ENCODE measurements at regions not wholly inside any gene's neighbourhood (a gene's known extent, or its start where the extent isn't known, plus 50 kb on each side); places are given as distances from the start of the nearest gene placed in this dataset.
"Not testable (repeated sequence)": the region's sequence is repeated elsewhere in the genome, so short reads cannot be mapped to it uniquely, and the experiment has no call there.

DNA sequence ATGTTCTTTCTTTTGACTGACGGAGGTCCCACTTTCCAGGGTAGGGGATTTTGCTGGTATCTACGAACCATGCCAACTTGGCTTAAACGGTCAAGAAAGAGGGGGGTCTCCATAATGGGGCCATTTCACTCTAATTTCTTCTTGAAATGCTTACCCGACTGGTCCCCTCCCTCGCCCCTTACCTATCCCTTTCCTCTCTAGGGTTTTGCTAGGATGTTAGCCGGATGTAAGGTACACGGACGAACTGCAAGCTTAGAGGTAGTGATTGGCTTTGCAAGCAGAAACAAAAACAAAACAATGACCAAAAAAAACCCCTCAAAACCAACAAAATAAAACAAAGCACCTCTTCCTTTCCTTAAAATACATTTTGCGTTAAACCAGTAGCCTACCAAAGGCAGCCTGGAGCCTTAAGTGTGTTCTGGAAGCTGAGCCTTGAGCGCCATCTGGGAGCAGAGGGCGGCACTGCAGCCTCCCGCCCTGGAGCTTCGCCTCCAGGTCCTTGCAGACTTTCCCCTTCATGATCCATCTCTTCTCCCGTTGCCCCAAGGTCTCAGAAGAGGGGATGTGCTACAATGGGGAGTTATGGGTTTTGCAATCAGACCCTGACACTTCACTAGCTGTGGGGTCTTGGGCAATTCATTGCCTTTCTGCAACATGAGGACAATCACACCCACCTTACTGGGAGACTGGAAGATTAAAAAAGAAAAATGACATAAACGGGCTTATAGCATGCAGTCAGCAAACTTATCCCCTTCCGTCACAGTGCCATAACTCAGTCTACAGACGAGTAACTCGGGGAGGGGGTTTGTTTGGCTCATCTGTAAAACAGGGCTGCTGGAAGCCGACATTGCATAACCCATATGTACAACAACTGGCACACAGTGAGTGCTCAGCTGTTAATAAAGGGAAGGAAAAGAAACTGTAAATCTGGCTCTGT, 125.9 kb upstream of the RRN3 start:
- H3K27ac ChIP-seq; DNase-seq (ENCODE audit: low spot score); POLR2A ChIA-PET (ENCODE audit: low non-redundant PET): not testable (repeated sequence)
- CTCF ChIA-PET = interaction anchor here (0.7 kb wide), 2 partner anchors 129 to 594 kb away, joined by 3 to 8 read pairs; no protein-coding TSS in a partner anchor
- TF ChIP-seq, protein P1, sequence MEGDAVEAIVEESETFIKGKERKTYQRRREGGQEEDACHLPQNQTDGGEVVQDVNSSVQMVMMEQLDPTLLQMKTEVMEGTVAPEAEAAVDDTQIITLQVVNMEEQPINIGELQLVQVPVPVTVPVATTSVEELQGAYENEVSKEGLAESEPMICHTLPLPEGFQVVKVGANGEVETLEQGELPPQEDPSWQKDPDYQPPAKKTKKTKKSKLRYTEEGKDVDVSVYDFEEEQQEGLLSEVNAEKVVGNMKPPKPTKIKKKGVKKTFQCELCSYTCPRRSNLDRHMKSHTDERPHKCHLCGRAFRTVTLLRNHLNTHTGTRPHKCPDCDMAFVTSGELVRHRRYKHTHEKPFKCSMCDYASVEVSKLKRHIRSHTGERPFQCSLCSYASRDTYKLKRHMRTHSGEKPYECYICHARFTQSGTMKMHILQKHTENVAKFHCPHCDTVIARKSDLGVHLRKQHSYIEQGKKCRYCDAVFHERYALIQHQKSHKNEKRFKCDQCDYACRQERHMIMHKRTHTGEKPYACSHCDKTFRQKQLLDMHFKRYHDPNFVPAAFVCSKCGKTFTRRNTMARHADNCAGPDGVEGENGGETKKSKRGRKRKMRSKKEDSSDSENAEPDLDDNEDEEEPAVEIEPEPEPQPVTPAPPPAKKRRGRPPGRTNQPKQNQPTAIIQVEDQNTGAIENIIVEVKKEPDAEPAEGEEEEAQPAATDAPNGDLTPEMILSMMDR (conservative IDR thresholded peaks at IDR 0.05; ENCODE audit: low read depth) = peak; percentile 71

DNA sequence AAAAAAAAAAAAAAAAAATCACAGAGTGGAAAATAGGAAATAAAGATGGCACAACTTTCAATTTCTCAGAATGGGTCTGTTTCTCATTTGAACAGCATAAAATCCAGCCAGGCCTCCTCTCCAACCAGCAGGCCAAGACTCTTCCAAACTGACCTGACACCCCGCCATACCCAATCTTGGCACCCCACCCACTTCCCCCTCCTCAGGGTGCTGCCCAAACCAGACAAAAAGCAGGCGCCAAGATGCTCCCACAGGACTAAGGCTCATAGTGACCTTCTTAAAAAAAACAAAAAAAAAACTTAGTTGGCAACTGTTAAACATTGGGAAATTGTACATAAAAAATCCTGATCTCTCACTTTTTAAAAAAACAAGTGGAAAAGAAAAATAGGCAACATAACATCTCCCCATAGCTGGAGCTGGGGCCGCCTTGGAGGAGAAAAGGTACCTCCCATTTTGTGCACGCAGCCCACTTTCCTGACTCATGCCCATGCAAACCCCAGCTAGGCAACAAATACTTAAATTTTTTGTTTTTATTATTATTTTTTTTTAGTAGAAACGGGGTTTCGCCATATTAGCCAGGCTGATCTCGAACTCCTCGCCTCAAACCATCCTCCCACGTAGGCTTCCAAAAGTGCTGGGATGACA, 124.9 kb upstream of the RRN3 start:
- POLR2A ChIA-PET (ENCODE audit: low non-redundant PET); H3K27ac ChIP-seq; DNase-seq (ENCODE audit: low spot score): not testable (repeated sequence)
- CTCF ChIA-PET = interaction anchor here (0.7 kb wide), 1 partner anchor 595 kb away, joined by 8 read pairs; no protein-coding TSS in a partner anchor

DNA sequence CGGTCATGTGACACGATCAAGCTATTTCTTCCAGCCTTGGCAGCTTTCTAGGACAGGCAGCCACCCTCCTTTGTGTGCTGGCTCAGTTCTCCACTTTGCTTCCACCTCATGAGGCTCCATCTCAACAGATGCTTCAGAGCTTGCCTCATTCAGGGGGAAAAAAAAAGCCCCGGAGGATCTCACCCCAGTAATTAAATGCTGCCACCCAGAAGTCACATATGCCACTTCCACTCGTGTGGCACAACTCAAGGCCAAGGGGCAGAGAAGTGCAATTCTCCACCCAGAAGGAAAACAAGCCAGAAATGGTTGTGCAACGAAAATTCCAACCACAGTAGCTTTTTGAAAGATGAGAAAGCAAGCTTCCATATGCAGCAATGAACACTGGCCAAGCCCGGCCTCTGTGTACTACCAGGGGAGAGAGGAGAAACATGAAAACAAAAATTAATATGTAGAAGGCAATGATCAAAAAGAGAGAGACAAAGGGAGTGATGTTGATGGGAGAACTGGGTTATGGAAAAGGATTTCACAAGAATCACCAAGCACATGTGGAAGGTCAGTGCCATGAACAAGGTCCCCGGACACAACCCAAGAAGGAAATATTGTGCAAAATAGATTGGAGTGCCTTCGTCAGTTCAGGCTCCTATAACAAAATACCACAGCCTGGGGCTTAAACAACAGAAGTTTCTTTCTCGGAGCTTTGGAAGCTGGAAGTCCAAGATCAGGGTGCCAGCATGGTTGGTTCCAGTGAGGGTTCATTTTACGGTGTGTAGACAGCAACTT, 113.3 kb upstream of the RRN3 start:
- H3K27ac ChIP-seq; CTCF ChIA-PET; POLR2A ChIA-PET (ENCODE audit: low non-redundant PET); DNase-seq (ENCODE audit: low spot score): not testable (repeated sequence)

DNA sequence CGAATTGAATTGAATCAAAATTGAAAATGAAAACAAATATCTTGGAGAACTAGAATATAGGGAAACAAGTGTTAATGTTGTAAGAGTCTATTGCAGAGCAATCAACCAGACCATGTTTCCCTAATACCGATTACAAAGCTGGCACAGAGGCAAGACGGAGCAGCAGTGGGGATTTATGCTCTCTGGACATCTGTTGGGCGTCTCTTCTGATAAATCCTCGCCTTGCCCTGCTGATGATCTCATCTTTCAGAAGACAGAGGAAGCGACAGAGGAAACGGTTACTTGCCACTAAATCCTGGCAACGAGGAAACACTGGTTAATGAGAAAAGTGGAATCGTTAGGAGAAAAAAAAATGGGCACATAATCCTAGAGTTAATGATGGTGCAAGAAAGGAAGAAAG, 112.4 kb upstream of the RRN3 start:
- POLR2A ChIA-PET (ENCODE audit: low non-redundant PET); DNase-seq (ENCODE audit: low spot score): not testable (repeated sequence)

DNA sequence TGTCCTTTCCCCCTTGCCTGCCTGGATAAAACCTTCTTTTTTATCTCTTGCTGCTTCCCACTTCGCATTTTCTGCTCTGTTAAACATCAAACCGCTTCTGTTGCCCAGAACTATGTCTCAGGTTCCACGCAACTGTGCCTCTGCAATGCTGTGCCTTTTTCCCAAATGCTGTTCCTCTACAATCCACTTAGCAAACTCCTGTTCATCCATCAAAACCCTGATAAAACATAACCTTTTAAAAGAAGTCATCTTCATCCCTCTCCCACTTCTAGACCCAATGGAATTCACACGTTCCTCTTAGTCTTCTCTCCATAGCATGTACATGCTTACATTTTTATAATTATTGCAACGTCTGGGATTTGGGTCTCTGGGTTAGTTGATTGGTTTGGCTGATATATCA, 111.9 kb upstream of the RRN3 start:
- POLR2A ChIA-PET (ENCODE audit: low non-redundant PET); DNase-seq (ENCODE audit: low spot score); CTCF ChIA-PET; H3K27ac ChIP-seq: not testable (repeated sequence)

More for the DNA sequence above, 112.4 kb upstream of the RRN3 start:
- H3K27ac ChIP-seq, CTCF ChIA-PET: not testable (repeated sequence)

DNA sequence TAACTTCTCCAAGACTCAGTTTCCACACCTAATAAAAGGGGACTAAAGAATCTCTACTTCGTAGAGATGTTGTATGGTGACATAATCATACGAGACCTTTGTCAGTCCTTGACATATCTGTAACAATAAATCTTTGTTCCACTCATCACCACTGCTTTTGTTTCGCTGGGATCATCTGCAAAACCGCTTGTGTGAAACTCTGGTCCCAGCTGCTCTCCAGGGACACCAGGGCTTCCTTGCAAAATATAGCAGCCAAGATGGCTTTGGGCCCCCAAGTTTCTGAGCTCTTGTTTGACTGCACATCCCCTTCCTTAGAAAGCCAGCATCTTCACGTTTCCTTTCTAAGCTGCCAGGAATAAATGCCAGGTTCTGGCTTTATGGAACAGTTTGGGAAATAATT, 110.5 kb upstream of the RRN3 start:
- H3K27ac ChIP-seq; POLR2A ChIA-PET (ENCODE audit: low non-redundant PET); CTCF ChIA-PET; DNase-seq (ENCODE audit: low spot score): not testable (repeated sequence)

DNA sequence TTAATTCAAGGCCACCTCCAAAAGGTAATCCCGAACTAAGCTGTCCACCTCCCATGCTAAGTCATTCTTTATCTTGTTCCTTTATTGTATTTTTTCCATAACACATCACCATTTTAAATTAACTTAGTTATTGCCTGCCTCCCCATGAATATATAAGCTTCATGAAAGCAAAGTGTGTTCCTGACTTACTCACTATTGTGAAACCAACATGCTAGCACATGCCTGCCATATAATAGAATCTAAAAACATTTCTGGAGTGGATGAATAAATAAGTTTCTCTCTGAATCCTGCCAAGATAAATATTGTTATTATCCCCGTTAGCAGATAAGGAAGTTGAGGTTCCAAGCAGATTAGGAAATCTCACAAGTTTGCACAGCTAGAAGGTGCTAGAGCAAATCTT, 98.7 kb upstream of the RRN3 start:
- DNase-seq (ENCODE audit: low spot score); CTCF ChIA-PET; H3K27ac ChIP-seq; POLR2A ChIA-PET (ENCODE audit: low non-redundant PET): not testable (repeated sequence)

DNA sequence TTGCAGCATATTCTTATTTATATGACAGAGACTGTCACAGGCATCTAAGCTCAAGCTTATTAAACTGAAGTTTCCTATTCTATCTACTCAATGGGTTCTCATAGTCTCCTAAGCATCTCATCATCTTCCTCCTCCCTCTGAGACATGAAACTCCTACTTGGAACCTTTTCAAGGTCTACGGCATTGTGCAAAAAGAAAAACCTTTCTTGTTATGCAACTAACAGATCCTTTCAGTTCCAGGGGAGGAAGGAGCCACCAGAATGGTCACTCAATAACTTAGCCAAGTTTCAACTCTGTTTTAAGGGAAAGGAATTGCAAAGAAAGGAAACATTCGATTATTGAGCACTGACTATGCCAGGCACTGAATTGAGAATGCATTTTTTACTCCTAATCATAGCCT, 98.1 kb upstream of the RRN3 start:
- H3K27ac ChIP-seq; DNase-seq (ENCODE audit: low spot score); POLR2A ChIA-PET (ENCODE audit: low non-redundant PET); CTCF ChIA-PET: not testable (repeated sequence)

DNA sequence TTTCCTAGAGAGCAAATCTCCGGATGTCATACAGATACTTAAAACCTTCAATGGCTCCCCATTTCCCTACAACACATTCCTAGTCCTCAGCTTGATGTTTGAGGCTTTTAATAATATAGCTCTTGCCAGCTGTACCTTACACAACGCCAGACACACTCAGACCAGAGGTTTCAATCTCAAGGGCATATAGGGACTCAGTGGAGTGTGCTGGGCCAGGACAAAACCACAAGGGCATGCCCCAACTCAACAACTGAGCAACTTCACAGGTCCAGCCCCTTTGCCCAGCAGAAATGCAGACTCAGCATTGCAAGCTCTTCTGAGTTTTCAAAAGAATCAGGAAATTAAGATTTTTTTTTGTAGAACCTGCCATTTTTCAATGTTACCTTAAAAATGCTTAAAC, 95.4 kb upstream of the RRN3 start:
- CTCF ChIA-PET; H3K27ac ChIP-seq; POLR2A ChIA-PET (ENCODE audit: low non-redundant PET); DNase-seq (ENCODE audit: low spot score): not testable (repeated sequence)
